GM21717 (cell line): ENCODE measurements at regions not wholly inside any gene's neighbourhood (a gene's known extent, or its start where the extent isn't known, plus 50 kb on each side); places are given as distances from the start of the nearest gene placed in this dataset.

Source experiments
- ATAC-seq: cut with Tn5 transposase; IDR thresholded peaks from one replicate; pipeline ENCODE4 v1.9.1; 2021; ENCODE audit warnings: mild to moderate bottlenecking, moderate library complexity; ENCODE audit not compliant: unreplicated experiment

DNA sequence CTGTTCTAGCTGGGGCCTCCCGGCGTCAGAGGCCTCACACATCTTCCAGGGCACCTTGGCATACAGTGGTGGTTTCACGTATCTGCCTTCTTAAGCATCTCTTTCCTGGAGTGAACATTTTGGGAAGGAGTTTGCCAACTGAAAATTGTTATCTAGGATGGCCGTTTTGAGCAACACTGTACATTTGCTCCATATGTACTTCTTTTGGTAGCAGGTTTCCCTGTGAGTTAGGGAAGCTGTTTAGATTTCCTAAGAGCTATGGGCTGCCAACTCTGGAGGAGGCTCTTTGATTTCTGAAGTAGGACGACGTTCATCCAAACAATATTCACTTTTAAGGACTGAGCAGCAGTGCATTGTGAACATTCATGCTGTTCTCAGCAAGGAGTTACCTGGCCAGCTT, 665.9 kb downstream of the SQOR start:
- ATAC-seq = no peak

DNA sequence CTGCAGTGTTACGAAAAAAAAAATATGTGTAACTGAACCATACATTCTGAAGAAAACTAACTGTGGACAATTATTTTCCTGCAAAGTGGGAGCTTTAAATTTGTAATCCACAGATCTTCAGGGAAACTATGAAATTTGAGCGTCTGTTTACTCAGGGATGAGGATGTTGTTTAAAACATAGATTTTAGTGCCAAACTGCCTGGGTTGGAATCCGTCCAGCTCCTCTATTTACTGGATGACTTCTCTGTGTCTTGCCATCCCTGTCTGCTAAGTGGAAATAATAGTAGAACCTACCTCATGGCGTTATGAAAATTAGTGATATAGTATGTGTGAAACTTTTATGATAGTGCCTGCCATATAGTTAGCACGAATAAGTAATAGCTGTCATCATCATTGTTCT, 666.5 kb downstream of the SQOR start:
- ATAC-seq = no peak

DNA sequence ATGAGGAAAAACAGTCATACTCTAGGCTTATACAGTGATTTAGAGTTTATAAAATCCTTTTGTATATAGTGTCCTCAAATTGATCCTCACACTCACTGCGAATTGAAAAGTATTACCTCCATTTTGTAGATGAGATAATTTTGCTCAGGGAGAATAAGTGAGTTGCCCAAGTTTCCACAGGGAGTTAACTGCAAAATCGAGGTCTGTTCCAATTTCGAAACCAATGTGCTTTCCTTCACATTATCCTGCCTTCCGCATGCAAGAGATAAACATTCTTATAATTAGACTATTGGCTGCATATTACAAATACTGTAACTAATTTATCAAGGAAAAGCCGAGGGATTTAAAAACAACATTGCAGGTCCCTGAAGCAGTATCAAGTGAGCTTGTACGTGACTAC, 667.0 kb downstream of the SQOR start:
- ATAC-seq = no peak

DNA sequence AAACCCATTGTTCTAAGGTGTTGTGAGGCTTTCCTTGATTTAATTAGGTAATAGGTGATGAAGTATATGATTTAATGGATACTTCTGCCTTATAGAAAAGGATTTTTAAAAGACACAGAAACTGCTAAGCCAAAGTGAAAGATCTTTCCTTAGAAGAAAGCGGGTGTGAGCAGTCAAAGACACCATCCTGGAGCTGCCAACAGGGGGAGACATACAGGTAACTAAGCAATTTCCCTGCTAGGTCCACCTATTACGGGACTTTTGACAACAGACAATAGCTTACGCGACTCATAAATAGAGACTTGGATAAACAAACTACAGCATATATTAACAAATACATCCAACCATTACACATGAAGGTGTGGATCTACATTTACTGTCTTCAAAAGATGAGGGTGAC, 669.5 kb downstream of the SQOR start:
- ATAC-seq = no peak

DNA sequence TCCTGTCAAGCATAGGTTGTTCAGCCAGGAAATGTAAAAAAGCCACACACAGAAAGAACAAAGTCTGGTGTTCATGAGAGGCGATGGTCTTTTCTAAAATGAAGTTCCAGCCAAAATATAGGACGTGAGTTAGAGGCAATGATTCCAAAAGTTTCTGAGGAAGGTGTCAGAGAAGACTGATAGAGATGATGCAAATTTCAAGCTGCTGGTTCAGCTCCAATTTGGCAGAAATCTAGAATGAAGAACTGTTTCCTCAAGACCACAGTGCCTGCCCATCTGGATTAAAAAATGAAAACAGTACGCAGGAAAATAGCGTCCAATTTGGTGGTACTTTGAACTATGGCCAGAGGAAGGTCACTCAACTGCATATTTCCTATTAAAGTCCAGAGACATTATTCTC, 672.9 kb downstream of the SQOR start:
- no peak for ATAC-seq

DNA sequence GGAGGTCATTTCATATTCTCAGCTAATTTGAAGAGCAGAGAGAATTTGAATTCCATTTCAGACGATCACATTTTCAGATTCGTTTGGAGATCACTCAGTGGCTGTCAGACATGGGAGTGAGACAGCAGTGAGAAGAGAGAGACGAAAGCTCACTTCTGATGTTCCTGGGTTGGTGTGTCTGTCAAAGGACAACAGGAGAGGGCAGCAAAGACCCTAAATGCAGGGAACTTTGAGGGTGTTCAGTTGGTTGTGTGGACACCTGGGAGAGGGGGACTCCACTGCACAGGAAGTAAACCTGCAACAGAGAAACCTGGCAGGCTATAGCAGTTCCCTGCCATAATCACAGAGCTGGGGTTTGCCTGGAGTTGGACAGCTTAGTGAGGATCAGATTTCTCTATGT, 675.1 kb downstream of the SQOR start:
- no peak for ATAC-seq

DNA sequence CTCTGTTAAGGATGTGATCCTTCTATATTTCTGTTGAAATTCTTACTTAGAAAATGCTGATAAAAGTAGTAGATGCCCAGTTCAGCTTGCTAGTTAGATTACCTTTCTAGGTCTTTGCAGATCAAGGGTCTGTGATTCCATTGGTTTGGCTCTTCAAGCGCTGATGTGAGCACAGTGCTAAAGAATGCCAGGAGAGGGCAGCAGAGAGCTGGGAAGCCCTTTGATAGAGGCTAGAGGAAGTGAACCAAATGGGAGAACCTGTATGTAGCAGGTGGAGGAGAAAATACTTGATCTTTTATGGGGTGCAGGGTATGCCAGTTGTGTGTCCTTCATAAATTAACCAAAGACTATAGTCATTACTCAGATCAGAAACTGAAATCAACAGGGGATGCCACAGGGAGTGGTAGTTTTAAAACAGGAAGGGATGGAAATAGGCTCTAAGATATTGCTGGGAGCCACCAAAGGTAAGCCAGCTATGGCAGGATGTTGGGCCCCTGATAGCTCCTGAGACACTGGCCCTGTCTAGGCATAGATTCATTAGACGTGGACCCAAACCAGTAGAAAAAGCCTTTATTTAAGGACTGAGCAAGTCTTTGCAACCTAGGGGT, 677.4 kb downstream of the SQOR start:
- ATAC-seq = peak; percentile 94

DNA sequence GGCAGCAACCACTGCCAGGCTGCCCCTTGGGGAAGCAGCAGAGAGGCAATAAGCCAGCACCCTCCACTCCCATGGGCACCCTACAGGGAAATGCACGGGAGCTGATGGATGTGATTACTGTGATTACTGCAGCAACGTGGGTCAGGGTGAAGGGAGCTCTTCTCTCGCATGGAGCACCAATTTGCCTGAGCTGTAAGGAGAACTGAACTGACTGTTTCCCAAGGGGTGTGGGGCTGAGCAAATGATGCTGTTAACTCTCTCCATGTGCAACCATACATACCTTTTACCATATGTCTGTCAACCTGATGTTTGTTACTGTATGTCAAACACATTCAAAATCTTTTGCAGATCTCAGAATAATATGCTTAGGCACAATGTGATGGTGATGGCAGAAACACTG, 680.6 kb downstream of the SQOR start:
- ATAC-seq = no peak

DNA sequence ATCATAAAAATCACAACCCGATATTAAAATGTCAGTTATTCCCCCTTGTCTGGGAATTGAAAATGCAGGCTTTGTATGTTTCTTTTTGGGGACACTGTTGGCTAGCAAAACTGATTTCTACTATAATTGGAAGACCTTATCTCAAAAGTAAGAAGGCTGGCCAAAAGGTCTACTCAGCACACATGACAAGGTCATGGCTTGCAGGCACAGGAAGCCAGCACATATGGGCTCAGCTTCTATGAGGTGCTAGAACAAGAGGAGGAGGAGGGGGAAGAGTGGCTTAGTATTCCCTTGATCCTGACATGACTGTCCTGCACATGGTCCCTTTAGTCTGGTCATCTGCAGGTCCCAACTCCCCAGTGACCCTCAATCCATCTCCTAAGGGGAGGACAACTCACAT, 681.2 kb downstream of the SQOR start:
- no peak for ATAC-seq

DNA sequence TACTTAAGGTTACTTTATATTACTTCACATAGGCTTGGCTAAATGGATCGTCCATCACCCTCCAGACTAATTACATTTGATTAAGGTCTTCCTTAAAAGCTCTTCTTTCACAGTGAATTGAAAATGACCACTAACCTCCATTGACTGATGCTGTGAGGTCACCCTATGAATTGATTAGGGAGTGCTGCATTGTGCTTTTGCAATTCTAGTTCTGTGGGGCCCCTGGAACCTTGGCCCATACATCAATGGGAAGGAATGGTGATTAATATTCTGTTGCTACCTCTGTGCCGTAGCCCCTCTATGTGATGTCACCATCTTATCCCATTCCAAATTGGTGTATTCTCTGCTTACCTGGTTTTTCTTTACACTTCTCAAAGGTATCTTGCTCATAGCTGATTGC, 682.2 kb downstream of the SQOR start:
- no peak for ATAC-seq

DNA sequence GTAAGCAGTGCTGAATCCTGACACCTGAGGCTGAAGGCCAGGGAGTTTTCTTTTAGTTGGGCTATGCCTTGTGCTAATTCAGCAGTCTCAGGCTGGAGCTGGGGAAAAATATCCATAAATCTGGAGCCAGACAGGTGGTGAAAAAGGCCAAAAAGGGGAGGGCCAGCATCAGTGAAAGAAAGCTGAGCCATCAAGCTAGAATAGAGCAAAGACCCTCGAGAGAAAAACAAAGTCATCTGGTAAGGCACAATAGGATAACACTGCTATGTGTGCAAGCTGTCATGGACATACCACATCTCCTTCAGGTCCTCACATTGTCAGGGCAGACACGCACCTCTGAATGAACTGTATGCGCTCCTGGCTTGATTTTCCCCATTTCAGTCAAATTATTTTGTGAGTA, 687.9 kb downstream of the SQOR start:
- ATAC-seq = no peak

DNA sequence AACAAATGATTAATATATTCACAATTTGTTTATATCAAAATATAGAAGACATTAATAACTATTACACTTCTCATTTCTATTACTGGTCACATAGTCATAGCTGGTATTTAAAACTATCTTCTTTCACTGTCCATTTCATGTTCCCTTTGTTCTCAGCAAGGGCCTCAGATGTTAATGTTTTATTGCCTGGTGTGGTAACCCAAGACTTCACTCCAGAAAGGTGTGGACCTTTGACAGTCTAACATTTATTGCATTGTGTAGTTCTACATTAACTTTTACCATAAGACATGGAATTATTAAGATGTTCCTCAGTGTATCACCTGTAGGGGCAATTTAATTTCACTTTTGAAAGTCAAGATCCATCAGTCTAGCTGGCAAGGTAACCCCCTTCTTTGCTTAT, 691.3 kb downstream of the SQOR start:
- no peak for ATAC-seq

DNA sequence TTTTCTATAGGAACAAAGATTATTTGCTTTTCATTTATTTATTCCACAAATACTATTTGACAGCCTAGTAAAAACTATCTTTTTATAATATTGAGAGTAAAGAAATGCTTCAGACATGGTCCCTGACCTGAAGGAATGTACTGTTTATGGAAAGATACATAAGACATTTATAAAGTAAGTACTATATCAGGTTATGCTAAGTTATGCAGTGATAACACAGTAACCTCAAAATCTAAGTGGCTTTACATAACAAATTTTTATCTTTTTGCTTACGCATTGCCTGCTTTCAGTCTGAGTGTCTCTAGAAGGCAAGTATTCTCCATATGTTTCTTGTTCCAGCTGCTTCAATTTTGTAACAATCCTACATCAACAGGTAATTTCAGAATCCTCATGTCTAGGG, 694.0 kb downstream of the SQOR start:
- no peak for ATAC-seq

DNA sequence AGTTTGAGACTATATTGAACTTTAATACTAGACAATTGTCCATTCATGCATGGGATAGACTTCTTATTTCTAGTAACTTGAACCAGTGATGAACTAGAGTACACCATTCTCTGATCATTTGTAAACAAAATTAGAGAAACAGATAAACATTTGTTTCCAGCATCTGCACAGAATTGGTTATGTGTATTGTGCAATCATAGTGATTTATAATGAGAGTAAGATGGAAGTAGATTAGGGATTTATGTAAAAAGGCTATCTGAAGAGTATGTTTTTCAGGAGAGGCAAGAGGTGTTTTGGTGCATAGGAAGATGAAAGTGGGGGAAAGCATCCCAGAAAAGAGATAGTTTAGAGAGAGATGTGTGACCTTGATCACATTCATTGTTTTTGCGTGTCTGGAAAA, 695.0 kb downstream of the SQOR start:
- no peak for ATAC-seq

DNA sequence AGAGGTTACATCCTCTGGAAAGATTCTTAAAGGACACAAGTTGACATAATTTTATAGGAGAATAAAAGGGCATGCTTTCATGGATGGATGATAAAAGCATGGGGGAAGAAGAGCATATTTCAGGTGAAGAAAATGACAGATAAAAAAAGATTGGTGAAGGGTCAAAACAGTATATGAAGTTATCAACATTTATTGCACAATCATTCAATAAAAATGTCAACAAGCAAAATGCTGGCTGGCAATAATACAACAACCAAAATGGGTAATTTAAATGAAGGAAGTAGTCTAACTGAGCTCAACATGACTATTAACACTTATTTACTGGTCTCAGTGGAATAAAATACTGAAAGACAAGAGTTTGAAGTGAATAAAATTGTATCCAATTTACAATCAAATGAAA, 696.7 kb downstream of the SQOR start:
- ATAC-seq = no peak

DNA sequence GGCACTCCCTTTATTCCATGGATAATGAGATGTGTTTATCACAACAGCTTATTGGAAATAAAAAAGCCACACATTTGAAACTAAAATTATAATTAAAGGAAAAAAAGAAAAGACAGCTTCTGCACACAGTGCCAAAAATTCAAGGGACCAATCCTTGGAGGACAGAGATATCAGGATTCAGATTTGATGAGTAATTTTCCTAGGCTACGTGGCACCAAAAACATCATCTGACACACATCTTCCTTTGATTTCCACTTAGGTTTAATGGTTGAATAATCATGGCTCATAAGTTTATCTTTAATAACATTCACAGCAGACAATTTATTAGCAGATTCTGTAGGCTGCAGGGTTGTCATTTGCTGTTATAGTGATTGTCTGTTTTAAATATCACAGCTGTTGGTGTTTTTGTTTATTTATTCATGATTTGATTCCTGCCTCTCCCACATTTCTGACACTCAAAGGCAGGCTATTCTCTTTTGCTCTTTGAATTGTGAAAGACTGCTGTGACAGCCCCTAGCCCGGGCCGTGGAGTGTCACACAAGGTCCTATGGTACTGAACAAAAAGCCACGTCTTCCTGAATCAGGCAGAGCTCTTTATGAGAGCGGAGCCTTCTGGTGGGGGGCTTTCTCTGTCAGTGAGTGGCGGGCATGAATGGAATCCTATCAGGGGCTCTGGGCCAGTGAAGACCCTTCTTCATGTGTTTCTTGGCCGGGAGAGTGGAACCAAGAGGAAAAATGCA, 708.5 kb downstream of the SQOR start:
- ATAC-seq = no peak

DNA sequence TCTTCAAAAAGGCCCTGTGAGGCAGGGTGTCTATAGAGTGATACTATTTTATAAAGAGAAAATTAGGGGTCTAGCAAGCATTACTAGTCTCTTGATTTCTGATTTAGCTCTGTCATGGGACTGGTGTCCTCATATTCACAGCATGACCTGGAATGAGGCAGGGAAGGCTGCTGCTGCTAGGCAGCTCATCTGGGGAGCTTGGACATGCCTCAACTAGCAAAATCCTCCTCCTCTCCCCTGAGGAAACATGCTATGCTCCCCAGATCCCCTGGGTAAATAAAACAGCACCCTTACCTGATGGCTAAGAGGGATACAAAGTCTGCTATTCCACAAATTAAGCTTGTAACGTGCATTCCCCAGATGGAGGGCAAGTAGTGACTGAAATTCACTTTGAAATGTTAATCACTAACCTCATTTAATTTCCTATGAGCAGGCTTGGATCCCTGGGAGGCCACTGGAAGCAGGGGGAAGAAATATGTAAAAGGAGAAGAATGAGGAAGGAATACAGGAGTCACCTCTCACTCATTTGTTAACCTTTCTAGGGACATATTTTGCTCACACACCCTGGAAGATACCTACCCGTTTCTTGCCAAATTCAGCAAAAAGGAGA, 709.4 kb downstream of the SQOR start:
- ATAC-seq = no peak

DNA sequence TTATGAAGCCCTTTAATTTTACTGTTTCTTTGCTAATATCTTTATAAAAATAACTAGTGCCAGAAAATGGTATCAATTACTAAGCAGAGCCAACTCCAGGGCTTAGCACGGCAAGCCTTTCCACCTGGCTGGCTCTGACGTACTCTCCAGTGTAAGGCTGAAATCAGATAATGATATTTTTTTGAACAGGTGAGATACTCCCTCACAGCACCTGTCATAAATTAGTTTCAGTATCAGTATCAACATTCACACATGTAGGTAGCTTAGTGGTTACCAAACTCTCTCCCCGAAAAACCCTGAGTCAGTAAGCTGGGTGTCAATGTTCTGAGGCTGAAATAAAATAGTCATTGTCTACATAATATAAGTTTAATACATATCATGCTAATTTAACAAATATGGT, 710.1 kb downstream of the SQOR start:
- ATAC-seq = no peak

DNA sequence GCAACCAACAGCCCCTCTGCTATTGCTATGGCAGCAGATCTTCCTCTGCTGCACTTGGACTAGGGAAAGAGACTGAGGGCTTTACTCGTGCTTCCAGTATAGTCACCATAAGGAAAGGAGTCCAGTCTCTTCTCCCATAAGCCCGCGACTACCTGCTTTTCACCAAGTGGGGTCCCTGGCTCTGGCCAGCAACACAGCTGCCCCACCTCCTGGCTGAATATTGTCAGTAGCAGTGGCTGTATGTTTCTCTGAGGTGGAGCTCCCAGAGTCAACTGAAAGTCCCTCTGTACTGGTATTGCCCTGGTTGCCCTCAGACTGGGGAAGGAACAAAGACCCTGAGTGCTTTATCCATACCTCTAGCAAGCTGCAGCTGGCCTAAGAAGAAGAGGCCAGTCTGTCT, 719.6 kb downstream of the SQOR start:
- ATAC-seq = no peak

DNA sequence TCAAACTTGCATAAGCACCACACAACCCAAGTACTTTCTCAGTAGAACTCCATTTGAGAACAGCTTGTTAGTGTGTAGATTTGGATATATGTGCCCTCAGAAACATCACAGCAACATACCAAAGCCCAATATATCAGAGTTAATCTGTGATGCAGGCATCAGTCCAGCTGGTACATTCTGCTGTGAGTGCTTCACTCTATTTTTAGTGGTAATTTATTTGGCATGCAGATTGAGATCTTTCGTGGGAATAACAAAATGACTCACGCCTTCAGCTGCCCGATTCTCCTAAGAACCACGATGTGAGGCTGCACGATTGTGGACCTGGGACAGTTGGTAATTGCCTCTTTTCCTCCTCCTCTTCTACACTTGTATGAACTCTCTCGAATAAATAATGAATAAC, 730.7 kb downstream of the SQOR start:
- ATAC-seq = no peak

DNA sequence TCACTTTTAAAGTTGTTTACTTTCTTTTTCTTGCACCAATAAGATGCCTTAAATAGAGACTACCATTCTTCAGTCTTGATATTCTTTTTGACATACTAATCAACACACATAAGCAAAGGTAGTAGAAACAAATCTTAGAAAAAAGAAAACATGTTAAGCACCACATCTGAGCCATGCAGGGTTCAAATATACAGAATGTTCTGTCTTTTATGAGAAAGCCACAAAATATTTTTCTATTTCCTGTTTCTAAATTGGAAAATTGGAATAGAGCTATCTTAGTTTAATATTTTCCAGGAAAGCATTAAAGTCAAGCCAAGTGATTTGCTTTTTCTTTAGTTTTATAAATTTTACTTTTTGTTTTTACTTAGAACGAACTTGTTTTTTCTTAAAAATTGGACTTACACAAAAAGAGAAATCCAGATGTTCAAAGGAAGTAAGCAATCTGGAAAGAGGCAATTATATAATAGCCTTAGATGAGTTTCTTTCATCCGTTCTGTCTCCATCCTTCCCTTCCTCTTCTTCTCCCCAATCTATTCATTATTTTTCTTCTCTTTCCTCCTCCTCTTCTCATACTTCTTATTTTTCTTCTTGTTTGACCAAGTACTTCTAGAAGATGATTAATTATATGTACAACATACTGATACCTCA, 731.7 kb downstream of the SQOR start:
- ATAC-seq = no peak

DNA sequence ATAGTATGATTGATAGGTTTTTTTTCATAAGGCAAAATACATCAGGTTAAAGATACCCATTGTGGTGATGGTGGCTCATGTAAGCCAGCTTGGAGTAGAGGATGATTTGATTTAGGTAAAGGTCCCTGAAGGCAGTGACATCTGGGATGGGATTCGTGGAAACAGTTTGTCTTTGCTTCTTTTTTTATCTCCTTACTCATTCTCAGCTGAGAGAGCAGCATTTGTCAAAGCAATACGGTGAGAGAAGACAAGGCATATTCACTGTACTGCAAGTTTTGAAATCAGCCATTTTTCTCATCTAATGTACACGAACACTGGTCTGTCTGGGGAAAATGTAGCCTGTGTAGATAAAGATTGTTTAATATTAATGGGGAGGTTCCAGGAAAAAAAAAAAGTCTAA, 749.1 kb downstream of the SQOR start:
- no peak for ATAC-seq
